ENCODE measurements at regions not wholly inside any gene's neighbourhood (a gene's known extent, or its start where the extent isn't known, plus 50 kb on each side); places are given as distances from the start of the nearest gene placed in this dataset.
"Not testable (repeated sequence)": the region's sequence is repeated elsewhere in the genome, so short reads cannot be mapped to it uniquely, and the experiment has no call there.

DNA sequence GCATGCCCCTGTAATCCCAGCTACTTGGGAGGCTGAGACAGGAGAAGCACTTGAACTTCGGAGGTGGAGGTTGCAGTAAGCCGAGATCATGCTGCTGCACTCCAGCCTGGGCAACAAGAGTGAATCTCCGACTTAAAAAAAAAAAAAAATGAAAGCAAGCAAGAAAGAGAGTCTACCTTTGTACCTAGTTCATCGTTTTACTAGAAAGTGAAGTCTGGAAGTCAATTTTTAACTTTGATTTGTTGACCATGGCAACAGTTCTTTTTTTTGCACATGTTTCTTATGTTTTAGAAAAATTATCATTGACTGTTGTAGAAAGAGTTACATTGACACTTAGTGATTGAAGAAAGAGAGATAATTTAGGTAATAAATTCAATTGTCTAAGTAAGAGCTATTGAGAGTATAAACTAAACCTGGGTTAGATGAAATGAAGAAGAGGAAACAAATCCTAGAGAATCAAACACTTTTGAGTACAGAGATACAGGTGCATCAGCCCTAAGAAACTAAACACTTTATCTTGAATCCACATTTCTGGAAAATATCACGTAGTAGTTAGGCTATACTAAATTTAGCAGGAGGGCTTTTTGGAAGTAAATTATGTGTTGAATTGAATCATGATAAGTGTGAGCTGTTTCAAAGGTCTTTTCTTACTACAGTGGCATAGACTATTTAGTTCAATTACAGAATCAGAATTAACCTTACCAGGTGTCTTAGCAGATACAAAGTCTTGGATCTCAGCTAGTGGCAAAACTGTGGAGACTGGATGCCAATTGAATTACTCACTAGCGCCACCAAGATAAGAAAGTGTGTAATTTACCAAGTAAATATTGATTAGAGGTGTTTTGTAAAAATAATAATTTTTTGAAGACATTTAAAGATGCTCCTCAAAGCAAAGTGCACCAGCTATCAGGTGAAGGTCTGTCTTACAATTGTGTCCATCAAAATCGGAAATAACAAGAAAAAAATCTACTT, 303.4 kb upstream of the NRXN1 start:
- no peak for DNase-seq

DNA sequence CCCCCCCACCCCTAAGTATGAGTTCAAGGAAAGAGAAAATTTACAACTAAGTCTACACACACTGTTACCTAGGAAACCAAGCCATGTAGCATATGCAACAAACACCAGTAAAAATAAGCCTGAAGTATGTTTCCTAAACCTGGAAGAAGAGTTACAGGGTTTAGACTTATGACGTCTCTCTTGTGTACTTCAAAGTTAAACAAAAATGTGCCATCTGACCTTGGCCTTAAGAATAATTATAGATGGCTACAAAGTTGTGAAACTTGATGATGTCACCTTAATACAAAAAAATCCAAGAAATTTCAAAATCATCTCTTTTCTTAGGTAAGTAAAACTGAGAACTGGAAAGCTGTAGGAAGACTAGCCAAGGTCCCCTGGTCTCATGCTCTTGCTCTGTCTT, 297.6 kb upstream of the NRXN1 start:
- DNase-seq, result no peak

DNA sequence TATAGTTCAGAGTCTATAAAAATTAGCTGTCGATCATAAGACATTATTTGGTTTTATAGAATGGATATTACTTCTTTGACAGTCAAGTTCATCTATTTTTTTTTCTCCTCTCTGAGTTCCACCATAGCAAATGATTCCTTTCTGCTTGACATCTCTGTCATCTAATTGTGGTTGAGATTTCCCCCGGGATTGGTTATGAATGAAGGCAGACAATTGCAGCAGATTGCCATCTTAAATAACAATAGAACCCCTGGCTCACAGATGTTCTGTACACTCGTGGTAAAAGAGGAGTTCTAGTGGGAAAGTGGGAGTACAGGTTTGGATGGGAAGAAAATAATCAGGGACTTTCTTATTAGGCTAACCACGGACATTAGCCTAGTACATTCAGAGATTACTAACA, 292.1 kb upstream of the NRXN1 start:
- DNase-seq, result no peak

DNA sequence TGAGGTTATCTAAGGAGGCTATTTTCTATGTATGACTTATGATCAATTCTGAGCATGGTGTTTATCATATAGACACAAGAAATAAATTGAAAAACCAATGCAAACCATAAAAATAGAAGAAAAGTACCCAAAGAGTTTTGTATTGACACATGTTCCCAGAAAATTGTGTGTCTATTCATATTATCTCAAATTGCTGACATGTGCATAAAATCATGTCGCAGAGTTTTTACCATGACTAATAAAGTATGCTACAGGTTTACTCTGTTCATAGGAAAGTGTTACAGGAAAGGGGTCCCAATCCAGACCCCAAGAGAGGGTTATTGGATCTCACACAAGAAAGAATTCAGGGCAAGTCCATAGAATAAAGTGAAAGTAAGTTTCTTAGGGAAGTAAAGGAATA, 290.7 kb upstream of the NRXN1 start:
- no peak for DNase-seq

DNA sequence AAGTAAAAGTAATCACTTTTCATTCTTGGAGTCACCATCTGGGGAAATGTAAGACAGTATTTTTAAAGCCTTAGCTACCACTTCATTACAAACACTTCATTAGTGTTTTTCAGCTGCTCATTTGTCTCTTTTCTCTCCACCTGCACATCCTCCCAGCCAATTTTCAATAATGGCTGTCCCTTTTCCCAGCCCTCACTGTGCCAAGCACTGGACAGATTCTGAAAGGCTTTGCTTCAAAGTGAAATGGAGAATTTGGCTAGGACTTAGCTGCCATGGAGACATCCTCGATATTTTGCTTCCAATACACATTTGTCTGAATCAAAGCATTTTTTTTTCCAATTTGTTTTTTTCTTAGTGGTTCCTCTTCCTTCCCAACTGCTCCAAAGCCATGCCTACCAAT, 272.4 kb upstream of the NRXN1 start:
- no peak for DNase-seq

DNA sequence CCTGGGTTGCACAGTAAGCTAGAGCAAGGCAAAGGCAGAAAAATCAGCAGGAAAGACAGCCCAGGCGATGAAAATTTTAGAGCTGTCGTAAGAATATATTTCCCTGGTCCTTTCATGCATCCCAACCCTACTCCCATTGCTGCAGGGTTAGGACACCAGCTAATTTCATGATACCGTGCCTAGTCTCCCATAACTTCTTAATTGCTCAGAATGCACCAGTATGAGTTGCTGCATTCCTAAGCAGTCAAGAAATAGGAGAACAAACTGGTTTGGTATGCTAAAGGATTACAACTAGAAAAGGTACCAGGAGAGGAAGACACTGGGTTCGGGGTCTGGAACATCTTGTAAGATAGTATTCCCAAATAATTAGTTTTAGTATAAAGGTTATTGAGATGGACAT, 269.4 kb upstream of the NRXN1 start:
- no peak for DNase-seq

DNA sequence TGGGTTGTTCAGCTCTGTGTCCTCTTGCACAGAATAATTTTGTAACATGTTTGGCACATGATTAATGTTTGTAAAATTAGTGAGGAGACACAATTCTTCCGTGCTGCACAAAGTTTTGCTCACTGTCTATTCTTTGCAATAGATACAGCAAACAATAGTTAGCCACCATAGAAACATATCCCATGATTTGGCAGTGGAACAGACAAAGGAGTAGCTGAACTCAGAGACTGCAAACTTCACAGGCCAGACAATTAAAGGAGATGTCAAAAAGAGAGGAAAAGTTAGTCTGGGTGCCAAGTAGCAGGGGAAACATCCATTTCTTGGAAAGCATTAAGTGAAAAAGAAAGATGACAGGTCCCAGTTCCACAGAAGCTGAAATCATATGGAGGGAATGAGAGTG, 267.4 kb upstream of the NRXN1 start:
- DNase-seq, result no peak

DNA sequence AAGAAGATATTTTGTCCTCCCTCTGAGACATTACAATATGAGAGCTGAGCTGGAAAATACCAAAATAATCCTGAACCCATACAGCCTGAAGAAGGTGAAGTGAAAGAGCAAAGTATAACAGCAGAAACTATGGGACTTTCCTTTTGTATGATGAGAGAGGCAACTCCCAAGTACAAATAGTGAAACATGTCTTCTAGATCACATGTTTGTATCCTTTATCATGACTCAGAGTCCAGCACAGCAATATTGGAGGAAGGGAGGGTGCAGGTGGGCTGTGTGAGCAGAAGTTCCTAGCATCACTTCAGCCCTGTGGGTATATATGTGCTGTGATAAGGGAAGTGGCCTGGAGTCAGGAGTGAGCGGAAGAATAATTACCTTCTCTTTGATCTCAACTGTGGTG, 265.6 kb upstream of the NRXN1 start:
- no peak for DNase-seq

DNA sequence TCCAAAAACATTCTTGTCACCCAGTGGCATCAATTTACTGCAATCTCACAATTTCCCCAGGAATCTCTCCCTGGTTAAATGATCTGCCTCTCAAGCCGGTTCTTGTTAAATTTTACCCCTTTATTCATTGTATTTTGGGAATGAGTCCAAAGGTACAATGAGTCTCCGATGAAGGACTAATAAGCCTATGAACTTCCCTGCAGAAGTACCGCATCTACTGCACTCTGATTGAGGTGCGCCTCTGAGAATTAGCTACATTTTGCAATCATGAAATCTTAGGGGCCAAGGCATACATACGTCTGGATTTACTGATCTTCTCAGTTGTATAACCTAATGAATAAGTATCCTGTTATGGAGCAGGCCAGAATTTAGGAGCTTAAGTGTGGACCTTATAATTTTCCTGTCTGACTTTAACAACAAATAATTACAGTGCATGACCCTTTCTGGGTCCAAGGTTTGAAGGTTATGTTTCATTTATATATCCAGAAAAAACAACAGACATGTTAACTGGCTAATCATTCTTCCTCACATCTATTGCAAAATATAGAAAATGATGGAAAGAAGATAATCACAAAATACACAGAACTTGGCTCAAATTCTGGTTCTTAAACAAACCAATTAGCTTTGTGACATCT, 261.8 kb upstream of the NRXN1 start:
- no peak for DNase-seq

DNA sequence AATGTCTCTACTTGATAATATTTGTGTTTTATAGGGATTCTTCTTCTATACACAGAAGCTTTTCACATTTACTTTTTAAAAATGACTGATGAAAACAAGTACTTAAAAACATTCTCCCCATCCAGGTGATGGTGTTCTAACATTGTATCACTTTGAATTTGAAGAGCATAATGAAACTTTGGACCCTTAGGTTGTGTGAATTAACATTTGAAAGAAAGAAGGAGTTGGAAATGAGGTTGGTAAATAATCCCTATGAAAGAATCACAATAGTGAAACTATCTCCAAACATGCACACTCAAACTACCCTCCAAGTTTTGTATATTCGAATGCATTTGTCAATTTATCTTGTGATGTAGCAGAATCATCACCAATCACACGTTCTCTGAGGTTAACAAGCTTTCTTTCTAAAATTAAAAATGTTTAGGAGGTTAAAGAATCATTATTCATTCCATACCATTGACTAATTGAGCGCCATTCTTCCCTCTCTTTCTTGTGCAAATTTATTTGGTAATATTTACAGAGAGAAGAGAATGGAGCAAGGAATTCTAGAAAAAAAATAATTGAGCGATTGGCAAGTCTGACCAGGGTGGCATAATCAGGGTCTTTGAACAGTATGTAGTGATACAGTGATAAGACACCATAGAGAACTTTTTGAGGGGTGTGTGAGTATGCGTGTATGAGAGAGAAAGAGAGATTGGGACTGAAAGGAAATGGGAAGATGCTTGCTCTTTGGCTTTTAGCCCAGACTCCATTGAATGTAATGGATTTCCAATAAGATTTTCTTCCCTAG, 260.0 kb upstream of the NRXN1 start:
- no peak for DNase-seq

DNA sequence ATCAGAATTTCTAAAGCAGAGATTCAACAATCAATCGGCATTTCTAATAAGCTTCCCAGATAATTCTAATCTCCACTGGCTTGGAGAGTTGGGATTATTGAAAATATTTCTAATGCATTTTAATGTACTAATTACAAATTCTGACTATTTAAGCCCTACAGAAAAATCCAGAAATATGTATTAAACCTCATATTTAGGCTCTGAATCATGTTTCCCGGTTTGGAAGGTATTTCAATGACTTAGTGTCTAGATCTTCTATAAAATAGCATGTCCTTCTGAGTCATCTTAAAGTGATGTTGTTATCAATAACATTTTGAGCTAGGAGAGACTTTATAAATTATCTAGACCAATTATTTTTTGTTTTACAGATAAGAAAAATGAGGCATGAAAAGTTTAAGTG, 258.8 kb upstream of the NRXN1 start:
- DNase-seq, result no peak

DNA sequence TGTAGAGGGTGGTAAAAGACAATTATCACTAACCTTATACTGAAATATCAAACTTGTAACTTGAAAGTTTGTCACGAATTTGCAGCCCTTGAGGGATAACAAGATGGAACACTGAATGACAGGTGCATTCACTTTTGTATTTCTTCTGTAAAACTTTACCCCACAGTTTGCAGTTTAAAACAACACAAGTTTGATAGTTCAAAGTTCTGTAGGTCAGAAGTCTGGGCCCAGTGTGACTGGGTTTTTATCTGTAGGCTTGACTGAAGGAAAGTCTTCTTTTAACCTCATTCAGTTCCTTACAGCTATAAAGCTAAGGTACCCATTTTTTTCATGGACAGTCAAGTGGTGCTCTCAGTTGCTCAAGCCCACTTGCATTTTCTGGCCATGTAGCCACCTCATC, 257.1 kb upstream of the NRXN1 start:
- no peak for DNase-seq

DNA sequence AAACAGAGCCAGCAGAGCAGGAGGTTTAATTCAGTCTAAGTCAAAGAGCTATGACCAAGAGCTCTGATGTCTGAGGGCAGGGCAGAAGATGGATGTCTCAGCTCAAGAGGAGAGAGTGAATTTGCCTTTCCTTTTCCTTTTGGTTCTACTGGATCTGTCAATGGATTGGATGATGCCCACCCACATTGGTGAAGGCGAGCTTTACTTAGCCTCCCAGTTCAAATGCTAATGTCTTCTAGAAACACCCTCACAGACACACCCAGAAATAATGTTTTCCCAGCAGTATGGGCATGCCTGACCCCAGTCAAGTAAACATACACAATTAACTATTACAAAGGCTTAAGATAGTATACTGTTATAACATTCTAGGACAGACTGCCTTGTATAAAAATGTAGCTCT, 236.3 kb upstream of the NRXN1 start:
- no peak for DNase-seq

DNA sequence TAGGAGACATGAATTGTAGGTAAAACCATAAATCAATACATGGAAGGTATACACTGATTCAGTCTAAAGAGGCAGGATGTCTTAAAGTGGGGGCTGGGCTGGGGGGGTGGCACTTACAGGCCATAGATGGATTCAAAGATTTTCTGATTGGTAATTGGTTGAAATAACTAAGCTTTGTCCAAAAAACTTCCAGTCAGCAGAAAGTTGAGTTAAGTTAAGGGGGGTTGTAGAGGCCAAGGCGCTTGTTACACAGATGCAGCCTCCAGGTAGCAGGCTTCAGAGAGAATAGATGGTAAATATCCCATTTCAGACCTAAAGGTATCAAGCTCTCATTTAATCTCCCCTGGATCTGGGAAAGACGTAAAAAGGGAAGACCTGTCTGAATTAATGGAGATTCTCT, 233.6 kb upstream of the NRXN1 start:
- DNase-seq, result no peak

DNA sequence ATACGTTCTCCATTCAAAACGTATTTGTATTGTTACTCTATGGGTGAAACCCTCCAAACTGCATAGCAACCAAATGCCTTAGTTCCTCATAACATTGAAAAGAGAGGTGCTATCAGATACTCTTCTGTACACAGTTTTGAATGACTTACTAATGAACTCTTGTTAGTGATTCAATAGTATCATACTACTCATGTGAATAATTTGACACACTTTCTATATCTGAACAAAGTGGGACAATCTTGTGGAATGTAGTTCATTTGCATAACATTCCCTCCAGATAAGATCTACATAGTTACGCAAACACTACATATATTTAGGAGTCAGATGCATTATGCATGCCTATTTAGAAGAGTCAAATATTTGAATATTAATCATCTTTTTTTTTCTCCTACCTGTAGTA, 232.0 kb upstream of the NRXN1 start:
- no peak for DNase-seq

DNA sequence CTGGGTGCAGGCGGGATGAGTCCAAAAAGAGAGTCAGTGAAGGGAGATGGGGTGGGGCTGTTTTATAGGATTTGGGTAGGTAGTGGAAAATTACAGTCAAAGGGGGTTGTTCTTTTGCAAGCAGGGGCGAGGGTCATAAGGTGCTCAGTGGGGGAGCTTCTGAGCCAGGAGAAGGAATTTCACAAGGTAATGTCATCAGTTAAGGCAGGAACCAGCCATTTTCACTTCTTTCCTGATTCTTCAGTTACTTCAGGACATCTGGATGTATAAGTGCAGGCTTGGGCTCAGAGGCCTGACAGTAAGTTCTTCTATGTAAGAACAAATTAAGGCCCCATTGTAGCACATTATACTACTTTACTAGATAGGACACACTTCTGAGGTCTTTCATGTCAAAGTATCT, 231.2 kb upstream of the NRXN1 start:
- not testable (repeated sequence) for DNase-seq

DNA sequence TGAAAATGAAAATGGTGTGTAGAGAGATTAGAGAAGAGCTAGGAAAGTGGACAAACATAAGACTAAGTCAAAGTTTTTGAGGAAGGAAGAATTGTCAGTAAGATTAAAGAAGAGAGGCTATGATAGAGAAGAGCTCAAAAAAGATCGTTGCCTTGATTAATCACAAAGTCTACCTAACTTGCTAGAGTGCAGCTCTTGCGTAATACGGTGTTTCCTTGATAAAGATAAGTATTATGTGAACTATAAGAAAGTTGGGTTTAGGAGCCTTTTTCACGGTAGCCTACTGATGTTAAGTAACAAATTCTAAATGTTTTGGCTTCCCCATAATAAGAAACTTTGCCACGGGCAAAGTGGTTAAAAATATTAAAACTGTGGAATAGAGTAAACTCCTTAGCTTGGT, 226.4 kb upstream of the NRXN1 start:
- DNase-seq, result no peak

DNA sequence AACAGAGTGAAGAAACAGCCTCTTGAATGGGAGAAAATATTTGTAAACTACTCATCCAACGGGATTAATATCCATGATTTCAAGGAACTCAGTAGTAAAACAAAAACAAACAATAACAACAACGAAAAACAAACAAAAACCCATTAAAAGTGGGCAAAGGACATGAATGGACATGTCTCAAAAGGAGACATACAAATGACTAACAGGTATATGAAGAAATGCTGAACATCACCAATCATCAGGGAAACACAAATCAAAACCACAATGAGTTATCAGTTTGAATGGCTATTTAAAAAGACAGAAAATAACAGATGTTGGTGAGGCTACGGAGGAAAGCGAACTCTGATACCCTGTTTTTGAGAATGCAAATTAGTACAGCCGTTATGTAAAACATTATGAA, 224.8 kb upstream of the NRXN1 start:
- no peak for DNase-seq

DNA sequence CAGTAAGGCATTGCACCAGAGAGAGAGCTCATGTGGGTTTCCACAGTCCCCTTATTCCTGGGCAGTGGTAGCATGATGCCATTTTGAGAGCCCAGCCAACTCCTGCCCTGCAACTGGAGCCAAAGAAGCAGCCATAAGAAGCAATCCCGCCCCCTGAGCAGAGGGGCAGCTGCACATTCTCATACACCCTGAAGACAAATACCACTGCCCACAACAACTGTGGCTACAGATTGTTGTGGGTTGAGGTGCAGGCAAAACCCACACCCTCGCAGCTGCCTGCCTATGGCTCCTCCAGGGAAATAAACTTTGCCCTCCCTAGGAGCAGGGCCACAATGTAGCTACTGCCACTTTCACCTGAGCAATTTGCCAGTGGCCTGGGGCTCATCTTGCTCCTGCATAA, 219.4 kb upstream of the NRXN1 start:
- DNase-seq, result no peak

DNA sequence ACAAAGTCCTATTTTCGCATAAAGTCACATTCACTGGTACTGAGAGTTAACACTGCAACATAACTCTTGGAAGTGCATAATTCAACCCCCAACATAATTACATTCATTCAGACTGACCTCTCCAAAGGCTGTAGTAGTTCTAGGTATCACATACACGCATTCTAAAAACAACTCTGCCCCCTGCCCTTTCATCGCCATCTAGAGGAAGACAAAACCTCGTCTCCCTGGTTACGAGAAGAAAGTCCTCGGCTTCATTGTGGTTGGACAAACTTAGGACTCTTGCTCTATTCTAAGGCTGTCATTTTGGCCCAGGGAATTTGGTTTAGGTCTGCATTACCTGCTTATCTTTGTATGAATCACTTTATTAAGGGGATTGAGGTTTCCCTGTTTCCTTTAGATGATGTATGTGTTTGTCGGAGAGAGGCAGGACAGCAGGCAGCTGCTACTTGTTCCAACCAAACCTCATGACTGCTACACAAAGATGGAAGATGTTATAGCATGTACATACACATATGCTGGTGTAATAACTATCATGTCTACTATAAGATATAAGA, 215.4 kb upstream of the NRXN1 start:
- no peak for DNase-seq

DNA sequence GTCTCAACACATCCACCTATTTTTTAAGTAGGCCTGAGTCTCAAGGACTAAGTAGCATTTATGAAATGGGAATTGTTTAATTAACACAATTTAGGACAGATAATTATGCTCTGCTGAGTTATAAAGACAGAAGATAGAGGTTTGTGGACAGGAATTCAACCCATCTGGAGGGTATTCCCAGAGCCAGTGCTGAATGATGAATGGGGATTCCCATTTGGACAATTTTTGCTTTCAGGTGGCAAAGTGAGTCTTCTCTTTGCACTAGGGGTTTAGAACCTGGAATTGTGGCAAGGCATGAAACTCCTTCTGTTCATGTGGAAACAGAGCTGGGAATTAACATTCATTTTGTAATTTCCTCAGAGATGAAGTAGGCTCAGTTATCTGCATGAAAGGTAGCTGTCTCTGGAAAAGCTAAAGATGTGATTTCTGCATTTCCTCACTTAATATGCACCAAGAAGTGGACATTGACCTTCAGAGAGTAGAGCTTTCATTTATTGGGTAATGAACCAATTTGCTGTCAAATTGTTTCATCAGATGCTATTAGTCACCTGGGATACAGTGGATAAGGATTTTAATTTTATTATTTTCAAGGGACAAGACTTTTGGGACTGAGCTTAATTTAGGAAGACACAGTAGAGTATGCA, 212.1 kb upstream of the NRXN1 start:
- no peak for DNase-seq

DNA sequence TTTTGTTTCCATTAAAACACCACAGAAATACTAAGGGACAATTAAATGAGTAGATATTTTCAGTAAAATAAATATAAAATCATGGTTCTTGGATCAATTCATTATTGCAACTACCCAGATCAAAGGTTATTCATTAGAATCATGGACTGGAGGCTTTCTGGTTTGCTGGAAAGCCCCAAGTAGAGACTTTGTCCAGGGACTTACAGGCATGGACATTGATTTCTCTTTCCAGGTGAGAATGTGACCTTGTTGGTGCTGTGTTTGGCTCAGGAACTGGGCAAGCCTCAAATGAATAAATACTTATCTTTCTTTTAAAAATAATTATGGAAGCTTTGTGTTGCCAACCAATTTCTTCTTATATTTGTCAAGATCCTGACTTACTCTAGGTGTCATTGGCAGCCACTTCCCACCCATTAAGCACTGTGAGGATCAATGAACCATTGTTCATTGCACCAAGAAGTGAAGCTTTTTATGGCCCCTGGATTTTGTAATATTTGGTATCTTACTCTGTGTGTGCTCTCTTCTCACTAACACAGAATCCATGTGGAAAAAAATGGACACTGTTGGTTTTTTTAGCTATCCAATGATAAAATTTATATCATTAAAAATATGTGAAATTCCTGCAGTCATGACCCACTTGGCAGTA, 205.8 kb upstream of the NRXN1 start:
- DNase-seq, result no peak

Data from stimulated activated CD4-positive, alpha-beta T cell treated with anti-CD3 and anti-CD28 coated beads, Interleukin-15, amount 100 ng/mL, for 24 hours (primary cell).